GM23338 (cell line): ENCODE measurements at regions not wholly inside any gene's neighbourhood (a gene's known extent, or its start where the extent isn't known, plus 50 kb on each side); places are given as distances from the start of the nearest gene placed in this dataset.

ENCODE experiments used
- EZH2 ChIP-seq: fragments of 200-600 bp; sonication (generic); IDR thresholded peaks from one replicate; pipeline ENCODE4 v1.8.0; 2017; ENCODE audit warnings: antibody characterized with exemption, mild to moderate bottlenecking, low read depth; ENCODE audit not compliant: unreplicated experiment
- EZH2phosphoT487 ChIP-seq: fragments of 200-600 bp; sonication (generic); IDR thresholded peaks from one replicate; pipeline ENCODE4 v1.8.1; 2018; ENCODE audit warnings: antibody characterized with exemption; ENCODE audit not compliant: unreplicated experiment
- POLR2AphosphoS5 ChIP-seq: IDR thresholded peaks from 2 replicates; pipeline ENCODE4 v1.6.1; 2016; ENCODE audit warnings: antibody characterized with exemption, low read depth
- TF ChIP-seq, protein P1 (sequence below), 2 experiments: fragments of 200-600 bp in 1 of 2; sonication (generic) in 1 of 2; conservative IDR thresholded peaks; 2 replicates each; pipeline versions ENCODE4 v1.5.1 to v1.6.1; 2016 to 2017; ENCODE audit warnings: antibody characterized with exemption in 2 of 2, low read depth in 2 of 2, mild to moderate bottlenecking in 2 of 2, moderate library complexity in 1 of 2
- TF ChIP-seq, protein P2 (sequence below): fragments of 250-450 bp; sonication (Bioruptor Pico); IDR thresholded peaks from 2 replicates; pipeline ENCODE4 v1.5.0; 2020; ENCODE audit warnings: mild to moderate bottlenecking, moderate library complexity
- TF ChIP-seq, protein P3 (sequence below): IDR thresholded peaks from one replicate; pipeline ENCODE4 v1.6.1; 2018; ENCODE audit warnings: antibody characterized with exemption; ENCODE audit not compliant: unreplicated experiment

DNA sequence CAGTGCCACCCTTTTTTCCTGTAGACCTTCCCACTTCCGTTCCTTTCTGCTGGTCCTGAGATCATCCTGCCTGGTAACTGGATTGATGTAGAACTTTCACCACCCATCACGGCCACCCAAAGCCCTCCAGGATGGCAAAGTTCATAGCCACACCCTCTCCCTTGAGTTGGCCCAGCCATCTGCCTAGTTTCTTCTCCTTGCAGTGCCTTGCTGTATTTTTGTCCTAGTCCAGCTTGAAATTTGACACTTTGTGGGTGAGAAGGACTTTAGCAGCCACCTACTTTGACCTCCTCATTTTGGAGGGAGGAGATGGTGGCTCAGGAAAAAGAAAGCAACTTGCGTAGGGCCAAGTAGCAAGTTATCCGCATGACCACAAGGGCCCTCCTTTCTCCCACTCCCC, 140.7 kb downstream of the BUB3 start:
- TF ChIP-seq, protein P1, sequence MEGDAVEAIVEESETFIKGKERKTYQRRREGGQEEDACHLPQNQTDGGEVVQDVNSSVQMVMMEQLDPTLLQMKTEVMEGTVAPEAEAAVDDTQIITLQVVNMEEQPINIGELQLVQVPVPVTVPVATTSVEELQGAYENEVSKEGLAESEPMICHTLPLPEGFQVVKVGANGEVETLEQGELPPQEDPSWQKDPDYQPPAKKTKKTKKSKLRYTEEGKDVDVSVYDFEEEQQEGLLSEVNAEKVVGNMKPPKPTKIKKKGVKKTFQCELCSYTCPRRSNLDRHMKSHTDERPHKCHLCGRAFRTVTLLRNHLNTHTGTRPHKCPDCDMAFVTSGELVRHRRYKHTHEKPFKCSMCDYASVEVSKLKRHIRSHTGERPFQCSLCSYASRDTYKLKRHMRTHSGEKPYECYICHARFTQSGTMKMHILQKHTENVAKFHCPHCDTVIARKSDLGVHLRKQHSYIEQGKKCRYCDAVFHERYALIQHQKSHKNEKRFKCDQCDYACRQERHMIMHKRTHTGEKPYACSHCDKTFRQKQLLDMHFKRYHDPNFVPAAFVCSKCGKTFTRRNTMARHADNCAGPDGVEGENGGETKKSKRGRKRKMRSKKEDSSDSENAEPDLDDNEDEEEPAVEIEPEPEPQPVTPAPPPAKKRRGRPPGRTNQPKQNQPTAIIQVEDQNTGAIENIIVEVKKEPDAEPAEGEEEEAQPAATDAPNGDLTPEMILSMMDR (conservative IDR thresholded peaks at IDR 0.05; ENCODE audit: low read depth in 2 of 2): no peak
- TF ChIP-seq, protein P2, sequence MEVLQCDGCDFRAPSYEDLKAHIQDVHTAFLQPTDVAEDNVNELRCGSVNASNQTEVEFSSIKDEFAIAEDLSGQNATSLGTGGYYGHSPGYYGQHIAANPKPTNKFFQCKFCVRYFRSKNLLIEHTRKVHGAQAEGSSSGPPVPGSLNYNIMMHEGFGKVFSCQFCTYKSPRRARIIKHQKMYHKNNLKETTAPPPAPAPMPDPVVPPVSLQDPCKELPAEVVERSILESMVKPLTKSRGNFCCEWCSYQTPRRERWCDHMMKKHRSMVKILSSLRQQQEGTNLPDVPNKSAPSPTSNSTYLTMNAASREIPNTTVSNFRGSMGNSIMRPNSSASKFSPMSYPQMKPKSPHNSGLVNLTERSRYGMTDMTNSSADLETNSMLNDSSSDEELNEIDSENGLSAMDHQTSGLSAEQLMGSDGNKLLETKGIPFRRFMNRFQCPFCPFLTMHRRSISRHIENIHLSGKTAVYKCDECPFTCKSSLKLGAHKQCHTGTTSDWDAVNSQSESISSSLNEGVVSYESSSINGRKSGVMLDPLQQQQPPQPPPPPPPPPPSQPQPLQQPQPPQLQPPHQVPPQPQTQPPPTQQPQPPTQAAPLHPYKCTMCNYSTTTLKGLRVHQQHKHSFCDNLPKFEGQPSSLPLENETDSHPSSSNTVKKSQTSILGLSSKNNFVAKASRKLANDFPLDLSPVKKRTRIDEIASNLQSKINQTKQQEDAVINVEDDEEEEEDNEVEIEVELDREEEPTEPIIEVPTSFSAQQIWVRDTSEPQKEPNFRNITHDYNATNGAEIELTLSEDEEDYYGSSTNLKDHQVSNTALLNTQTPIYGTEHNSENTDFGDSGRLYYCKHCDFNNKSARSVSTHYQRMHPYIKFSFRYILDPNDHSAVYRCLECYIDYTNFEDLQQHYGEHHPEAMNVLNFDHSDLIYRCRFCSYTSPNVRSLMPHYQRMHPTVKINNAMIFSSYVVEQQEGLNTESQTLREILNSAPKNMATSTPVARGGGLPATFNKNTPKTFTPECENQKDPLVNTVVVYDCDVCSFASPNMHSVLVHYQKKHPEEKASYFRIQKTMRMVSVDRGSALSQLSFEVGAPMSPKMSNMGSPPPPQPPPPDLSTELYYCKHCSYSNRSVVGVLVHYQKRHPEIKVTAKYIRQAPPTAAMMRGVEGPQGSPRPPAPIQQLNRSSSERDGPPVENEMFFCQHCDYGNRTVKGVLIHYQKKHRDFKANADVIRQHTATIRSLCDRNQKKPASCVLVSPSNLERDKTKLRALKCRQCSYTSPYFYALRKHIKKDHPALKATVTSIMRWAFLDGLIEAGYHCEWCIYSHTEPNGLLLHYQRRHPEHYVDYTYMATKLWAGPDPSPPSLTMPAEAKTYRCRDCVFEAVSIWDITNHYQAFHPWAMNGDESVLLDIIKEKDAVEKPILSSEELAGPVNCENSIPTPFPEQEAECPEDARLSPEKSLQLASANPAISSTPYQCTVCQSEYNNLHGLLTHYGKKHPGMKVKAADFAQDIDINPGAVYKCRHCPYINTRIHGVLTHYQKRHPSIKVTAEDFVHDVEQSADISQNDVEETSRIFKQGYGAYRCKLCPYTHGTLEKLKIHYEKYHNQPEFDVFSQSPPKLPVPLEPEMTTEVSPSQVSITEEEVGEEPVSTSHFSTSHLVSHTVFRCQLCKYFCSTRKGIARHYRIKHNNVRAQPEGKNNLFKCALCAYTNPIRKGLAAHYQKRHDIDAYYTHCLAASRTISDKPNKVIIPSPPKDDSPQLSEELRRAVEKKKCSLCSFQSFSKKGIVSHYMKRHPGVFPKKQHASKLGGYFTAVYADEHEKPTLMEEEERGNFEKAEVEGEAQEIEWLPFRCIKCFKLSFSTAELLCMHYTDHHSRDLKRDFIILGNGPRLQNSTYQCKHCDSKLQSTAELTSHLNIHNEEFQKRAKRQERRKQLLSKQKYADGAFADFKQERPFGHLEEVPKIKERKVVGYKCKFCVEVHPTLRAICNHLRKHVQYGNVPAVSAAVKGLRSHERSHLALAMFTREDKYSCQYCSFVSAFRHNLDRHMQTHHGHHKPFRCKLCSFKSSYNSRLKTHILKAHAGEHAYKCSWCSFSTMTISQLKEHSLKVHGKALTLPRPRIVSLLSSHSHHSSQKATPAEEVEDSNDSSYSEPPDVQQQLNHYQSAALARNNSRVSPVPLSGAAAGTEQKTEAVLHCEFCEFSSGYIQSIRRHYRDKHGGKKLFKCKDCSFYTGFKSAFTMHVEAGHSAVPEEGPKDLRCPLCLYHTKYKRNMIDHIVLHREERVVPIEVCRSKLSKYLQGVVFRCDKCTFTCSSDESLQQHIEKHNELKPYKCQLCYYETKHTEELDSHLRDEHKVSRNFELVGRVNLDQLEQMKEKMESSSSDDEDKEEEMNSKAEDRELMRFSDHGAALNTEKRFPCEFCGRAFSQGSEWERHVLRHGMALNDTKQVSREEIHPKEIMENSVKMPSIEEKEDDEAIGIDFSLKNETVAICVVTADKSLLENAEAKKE: no peak
- no peak for TF ChIP-seq EZH2phosphoT487
- TF ChIP-seq EZH2: no peak
- no peak for TF ChIP-seq POLR2AphosphoS5
- TF ChIP-seq, protein P3, sequence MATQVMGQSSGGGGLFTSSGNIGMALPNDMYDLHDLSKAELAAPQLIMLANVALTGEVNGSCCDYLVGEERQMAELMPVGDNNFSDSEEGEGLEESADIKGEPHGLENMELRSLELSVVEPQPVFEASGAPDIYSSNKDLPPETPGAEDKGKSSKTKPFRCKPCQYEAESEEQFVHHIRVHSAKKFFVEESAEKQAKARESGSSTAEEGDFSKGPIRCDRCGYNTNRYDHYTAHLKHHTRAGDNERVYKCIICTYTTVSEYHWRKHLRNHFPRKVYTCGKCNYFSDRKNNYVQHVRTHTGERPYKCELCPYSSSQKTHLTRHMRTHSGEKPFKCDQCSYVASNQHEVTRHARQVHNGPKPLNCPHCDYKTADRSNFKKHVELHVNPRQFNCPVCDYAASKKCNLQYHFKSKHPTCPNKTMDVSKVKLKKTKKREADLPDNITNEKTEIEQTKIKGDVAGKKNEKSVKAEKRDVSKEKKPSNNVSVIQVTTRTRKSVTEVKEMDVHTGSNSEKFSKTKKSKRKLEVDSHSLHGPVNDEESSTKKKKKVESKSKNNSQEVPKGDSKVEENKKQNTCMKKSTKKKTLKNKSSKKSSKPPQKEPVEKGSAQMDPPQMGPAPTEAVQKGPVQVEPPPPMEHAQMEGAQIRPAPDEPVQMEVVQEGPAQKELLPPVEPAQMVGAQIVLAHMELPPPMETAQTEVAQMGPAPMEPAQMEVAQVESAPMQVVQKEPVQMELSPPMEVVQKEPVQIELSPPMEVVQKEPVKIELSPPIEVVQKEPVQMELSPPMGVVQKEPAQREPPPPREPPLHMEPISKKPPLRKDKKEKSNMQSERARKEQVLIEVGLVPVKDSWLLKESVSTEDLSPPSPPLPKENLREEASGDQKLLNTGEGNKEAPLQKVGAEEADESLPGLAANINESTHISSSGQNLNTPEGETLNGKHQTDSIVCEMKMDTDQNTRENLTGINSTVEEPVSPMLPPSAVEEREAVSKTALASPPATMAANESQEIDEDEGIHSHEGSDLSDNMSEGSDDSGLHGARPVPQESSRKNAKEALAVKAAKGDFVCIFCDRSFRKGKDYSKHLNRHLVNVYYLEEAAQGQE: no peak
